Upper lobe of left lung (tissue), 6 donors: ENCODE measurements at regions not wholly inside any gene's neighbourhood (a gene's known extent, or its start where the extent isn't known, plus 50 kb on each side); places are given as distances from the start of the nearest gene placed in this dataset.
"Not testable (repeated sequence)": the region's sequence is repeated elsewhere in the genome, so short reads cannot be mapped to it uniquely, and the experiment has no call there.

Experiments
- ATAC-seq, 2 donors: fragments of 200-7000 bp; cut with Tn5 transposase; one replicate each; pipeline ENCODE4 v1.9.1; 2022; ENCODE audit warnings: mild to moderate bottlenecking in 2 of 2, moderate library complexity in 2 of 2; ENCODE audit not compliant: low FRiP score in 2 of 2
- DNase-seq, 2 donors: peaks; one replicate each; pipeline ENCODE4 v3.0.0-alpha.2; 2019 to 2020
- H3K27ac ChIP-seq, 4 donors: fragments of 200-600 bp; sonication (generic); one replicate each; pipeline ENCODE4 v1.5.1; 2016 to 2019
- H3K27me3 ChIP-seq, 4 donors: fragments of 200-600 bp; sonication (generic); one replicate each; pipeline ENCODE4 v1.5.1; 2017 to 2019
- H3K36me3 ChIP-seq, 4 donors: fragments of 200-600 bp; sonication (generic); one replicate each; pipeline ENCODE4 v1.5.1; 2016 to 2019
- H3K4me1 ChIP-seq, 4 donors: fragments of 200-600 bp; sonication (generic); one replicate each; pipeline ENCODE4 v1.5.1; 2018 to 2019
- H3K4me3 ChIP-seq, 4 donors: fragments of 200-600 bp; sonication (generic); one replicate each; pipeline ENCODE4 v1.5.1; 2017 to 2019; ENCODE audit warnings: mild to moderate bottlenecking in 2 of 4, moderate library complexity in 1 of 4
- H3K9me3 ChIP-seq, 4 donors: fragments of 200-600 bp; sonication (generic); one replicate each; pipeline ENCODE4 v1.5.1; 2018 to 2019
- EP300 ChIP-seq, 4 donors: sonication (generic); formaldehyde crosslinking; IDR thresholded peaks; one replicate each; pipeline ENCODE4 v1.5.1; 2017; ENCODE audit warnings: antibody characterized with exemption in 4 of 4, control low read depth in 2 of 4
- POLR2A ChIP-seq, 4 donors: fragments of 450-650 bp; IDR thresholded peaks; one replicate each; pipeline ENCODE4 v1.5.1; 2016 to 2017; ENCODE audit warnings: antibody characterized with exemption in 4 of 4, mild to moderate bottlenecking in 2 of 4
- POLR2AphosphoS5 ChIP-seq, 2 donors: sonication (generic); formaldehyde crosslinking; IDR thresholded peaks; one replicate each; pipeline ENCODE4 v1.5.1; 2017; ENCODE audit warnings: antibody characterized with exemption in 2 of 2
- WGBS, 2 donors: methylation state at CpG; one replicate each; pipeline ENCODE4 v1.1.5; 2017 to 2018; 5-methylcytosine and 5-hydroxymethylcytosine counted together
- TF ChIP-seq, protein P1 (sequence below), 6 experiments: fragments of 450-650 bp in 4 of 6; fragments of 200-600 bp in 2 of 6; sonication (generic) in 2 of 6; IDR thresholded peaks; one replicate each; pipeline ENCODE4 v1.5.1; 2016 to 2019; ENCODE audit warnings: antibody characterized with exemption in 6 of 6
- donor health status: DM: no; HTN: no; CAD: no; lungs with moderate emphysema.
- donor health status: DM: no; HTN: yes; CAD: no; lungs with severe emphysema.

DNA sequence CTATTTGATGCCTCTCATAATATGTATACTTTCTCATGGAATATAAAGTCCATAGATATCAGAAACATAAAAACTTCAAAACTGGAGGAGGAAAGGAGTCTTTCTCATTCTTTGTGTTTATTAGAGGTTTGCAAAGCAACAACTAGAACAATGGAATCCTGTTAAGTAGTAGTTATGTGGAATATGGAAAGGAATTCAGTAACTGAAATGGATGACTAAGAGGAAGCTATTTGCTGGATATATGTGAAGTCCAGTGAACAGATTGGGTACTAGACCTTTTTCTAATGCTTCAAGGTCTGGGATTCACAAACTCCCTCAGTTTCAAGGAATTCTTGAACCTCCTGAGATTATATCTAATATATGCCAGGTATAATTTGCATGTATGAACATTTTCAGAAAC lies 353.6 kb upstream of the FANCL start:
- ATAC-seq (no peak), DNase-seq (no peak)
- no peak for TF ChIP-seq POLR2A (IDR thresholded peaks at IDR 0.05)
- no peak for TF ChIP-seq POLR2AphosphoS5 (IDR thresholded peaks at IDR 0.05)
- no peak for TF ChIP-seq EP300 (IDR thresholded peaks at IDR 0.05)
- TF ChIP-seq, protein P1, sequence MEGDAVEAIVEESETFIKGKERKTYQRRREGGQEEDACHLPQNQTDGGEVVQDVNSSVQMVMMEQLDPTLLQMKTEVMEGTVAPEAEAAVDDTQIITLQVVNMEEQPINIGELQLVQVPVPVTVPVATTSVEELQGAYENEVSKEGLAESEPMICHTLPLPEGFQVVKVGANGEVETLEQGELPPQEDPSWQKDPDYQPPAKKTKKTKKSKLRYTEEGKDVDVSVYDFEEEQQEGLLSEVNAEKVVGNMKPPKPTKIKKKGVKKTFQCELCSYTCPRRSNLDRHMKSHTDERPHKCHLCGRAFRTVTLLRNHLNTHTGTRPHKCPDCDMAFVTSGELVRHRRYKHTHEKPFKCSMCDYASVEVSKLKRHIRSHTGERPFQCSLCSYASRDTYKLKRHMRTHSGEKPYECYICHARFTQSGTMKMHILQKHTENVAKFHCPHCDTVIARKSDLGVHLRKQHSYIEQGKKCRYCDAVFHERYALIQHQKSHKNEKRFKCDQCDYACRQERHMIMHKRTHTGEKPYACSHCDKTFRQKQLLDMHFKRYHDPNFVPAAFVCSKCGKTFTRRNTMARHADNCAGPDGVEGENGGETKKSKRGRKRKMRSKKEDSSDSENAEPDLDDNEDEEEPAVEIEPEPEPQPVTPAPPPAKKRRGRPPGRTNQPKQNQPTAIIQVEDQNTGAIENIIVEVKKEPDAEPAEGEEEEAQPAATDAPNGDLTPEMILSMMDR (IDR thresholded peaks at IDR 0.05): no peak
- Histone ChIP-seq H3K9me3 (no peaks in the 10 kb centered on the region), H3K4me3 (no peak overlapping the region), H3K27me3 (no peaks in the 10 kb centered on the region), H3K36me3 (no peaks in the 10 kb centered on the region), H3K4me1 (no peaks in the 10 kb centered on the region), H3K27ac (no peak overlapping the region)

DNA sequence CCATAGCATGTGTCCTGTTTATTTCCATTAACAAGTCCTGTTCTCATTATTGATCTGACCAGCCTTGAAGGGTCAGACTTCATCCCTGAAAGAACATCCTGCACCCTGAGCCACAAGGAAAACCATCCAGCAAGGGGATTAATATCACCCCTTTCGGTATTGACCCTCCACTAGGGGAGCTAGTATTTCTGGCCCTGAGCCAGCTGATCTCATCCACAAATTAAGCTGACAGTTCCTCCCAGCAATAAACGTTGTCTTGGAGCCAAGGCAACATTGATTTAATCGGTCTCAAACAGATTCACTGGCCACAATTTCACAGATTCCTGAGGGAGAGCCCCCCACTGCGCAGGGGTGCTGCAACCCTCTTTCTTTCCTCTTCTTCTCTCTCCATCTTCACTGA lies 353.1 kb upstream of the FANCL start:
- 55 to 74% methylated on average over 4 of the region's 4 CpGs for WGBS, 2 donors
- Histone ChIP-seq H3K9me3 (no peaks in the 10 kb centered on the region), H3K4me1 (no peaks in the 10 kb centered on the region), H3K27ac (no peak overlapping the region), H3K4me3 (no peak overlapping the region), H3K27me3 (no peaks in the 10 kb centered on the region), H3K36me3 (no peaks in the 10 kb centered on the region)
- no peak for DNase-seq
- ATAC-seq: no peak
- TF ChIP-seq, protein P1 (IDR thresholded peaks at IDR 0.05): no peak
- TF ChIP-seq POLR2A (IDR thresholded peaks at IDR 0.05): no peak

DNA sequence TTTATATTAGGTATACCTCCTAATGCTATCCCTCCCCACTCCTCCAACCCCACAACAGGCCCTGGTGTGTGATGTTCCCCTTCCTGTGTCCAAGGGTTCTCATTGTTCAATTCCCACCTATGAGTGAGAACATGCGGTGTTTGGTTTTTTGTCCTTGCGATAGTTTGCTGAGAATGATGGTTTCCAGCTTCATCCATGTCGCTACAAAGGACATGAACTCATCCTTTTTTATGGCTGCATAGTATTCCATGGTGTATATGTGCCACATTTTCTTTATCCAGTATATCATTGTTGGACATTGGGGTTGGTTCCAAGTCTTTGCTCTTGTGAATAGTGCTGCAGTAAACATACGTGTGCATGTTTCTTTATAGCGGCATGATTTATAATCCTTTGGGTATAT lies 345.1 kb upstream of the FANCL start:
- H3K4me3 ChIP-seq, H3K9me3 ChIP-seq, H3K36me3 ChIP-seq, DNase-seq, H3K27me3 ChIP-seq, H3K4me1 ChIP-seq, H3K27ac ChIP-seq, ATAC-seq: not testable (repeated sequence)
- 96 to 97% methylated on average over 5 of the region's 5 CpGs for WGBS, 2 donors

DNA sequence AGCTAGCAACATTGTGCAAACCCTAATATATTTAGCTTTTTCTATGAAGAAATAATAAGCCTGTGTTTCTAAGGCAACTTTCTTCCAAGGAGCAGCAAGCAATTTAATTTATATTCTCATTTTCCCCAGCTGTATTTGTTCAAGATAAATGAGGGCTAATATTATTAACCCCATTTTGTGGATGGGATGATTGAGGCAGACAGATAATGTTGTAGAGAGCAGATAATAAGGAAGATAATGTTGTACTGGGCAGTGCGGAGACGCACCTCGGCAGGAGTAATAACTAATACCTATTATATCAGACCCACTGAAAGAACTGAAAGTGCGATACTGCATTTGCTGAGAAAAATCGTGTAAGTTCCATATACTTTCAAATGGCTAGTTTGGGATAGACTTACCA lies 344.1 kb upstream of the FANCL start:
- TF ChIP-seq, protein P1 (IDR thresholded peaks at IDR 0.05): no peak
- TF ChIP-seq EP300 (IDR thresholded peaks at IDR 0.05) (no peak), POLR2AphosphoS5 (IDR thresholded peaks at IDR 0.05) (no peak), POLR2A (IDR thresholded peaks at IDR 0.05) (no peak)
- DNase-seq (no peak), ATAC-seq (no peak)
- 95 to 96% methylated on average over 5 of the region's 5 CpGs for WGBS, 2 donors
- Histone ChIP-seq H3K36me3 (no peaks in the 10 kb centered on the region), H3K9me3 (no peaks in the 10 kb centered on the region), H3K4me1 (no peaks in the 10 kb centered on the region), H3K27ac (no peak overlapping the region), H3K27me3 (no peaks in the 10 kb centered on the region), H3K4me3 (no peak overlapping the region)

DNA sequence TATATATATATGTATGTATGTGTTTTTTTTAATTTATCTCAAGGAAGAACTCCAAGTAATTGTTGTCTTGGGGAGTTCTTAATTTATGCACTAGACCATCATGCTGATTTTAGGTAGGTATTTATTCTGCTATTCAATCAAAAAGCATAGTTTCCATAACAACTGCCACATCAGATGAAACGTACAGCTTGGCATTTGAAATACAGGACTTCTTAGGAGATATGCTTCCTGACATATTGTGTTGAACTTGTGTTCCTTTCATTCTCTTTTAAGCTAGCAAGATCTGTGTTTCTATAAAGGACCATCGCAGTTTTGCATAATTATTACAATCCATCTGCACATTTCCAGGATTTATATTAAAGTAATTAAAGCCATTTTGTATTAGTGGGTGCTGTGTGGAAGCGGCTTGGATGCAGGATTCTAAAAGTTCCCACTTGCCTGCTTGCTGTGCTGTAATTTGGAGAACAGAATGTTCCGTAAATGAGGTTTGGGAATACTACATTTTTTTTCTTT lies 343.5 kb upstream of the FANCL start:
- H3K9me3 ChIP-seq: no peaks in the 10 kb centered on the region
- no peaks in the 10 kb centered on the region for H3K27me3 ChIP-seq
- no peak for TF ChIP-seq POLR2AphosphoS5 (IDR thresholded peaks at IDR 0.05)
- no peak for TF ChIP-seq EP300 (IDR thresholded peaks at IDR 0.05)
- no peak for TF ChIP-seq POLR2A (IDR thresholded peaks at IDR 0.05)
- TF ChIP-seq, protein P1 (IDR thresholded peaks at IDR 0.05): no peak
- H3K4me1 ChIP-seq: no peaks in the 10 kb centered on the region
- H3K4me3 ChIP-seq: no peak overlapping the region
- no peak for DNase-seq
- 86 to 88% methylated on average over 4 of the region's 4 CpGs for WGBS, 2 donors
- ATAC-seq: no peak
- H3K27ac ChIP-seq: no peak overlapping the region
- H3K36me3 ChIP-seq: no peaks in the 10 kb centered on the region
